GM19455 (cell line): ENCODE measurements at regions not wholly inside any gene's neighbourhood (a gene's known extent, or its start where the extent isn't known, plus 50 kb on each side); places are given as distances from the start of the nearest gene placed in this dataset.

Source experiments
- ATAC-seq: cut with Tn5 transposase; IDR thresholded peaks from one replicate; pipeline ENCODE4 v1.9.1; 2021; ENCODE audit not compliant: unreplicated experiment

DNA sequence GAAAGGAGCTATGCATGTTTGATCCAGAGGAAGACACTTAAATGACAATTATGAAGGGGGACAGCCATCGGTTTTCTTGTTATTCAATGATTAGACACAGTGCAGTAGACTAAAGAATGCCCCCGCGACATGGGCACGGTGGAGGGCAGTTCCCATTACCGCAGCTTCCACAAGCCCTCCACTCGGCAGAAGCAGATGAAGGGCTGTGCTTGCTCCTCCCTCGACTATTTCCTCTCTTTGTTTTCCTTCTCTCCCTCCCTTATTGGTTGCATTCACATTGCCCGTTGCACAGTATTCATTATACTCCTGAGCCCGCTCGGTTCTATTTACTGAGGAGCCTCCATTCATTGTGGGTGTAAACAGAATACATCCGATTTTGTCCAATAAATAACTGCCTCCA is 138.8 kb upstream of the RASSF8 start:
- ATAC-seq = no peak

DNA sequence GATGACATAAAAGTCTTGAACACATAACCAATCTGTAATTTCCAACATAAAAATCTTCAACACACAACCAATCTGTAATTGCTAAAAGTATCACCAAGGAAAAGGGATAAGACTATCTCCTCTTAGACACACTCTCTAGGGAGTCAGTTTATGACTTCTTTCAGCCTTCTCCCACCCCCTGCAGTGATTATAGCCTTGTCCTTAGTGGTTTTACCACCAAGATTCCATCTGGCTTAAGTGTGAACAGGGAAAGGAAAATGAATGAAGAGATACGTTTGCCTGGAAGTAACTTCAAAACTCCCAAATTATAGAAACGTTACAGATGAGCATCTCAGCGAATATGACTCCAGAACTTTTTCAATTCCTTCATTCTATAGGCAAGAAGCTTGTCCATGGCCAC is 136.2 kb upstream of the RASSF8 start:
- ATAC-seq = no peak

DNA sequence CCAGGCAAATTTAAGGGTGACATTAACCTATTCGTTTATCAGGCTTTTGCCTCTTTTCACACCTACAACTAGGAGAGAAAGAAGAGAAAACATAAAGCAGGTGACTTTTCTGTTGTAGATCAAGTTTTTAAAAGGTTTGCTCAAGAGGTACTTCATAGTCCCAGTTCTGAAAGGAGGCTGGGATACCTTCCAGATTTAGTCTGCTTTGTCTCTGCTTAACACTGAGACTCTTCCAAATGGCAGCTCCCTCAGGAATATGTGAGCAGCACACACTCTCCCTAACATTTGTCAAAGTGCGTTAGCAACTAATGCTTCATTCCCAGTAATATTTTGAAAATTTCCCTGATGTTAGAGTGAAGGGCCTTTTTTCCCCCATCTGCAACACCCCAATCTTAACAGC is 133.7 kb upstream of the RASSF8 start:
- no peak for ATAC-seq

DNA sequence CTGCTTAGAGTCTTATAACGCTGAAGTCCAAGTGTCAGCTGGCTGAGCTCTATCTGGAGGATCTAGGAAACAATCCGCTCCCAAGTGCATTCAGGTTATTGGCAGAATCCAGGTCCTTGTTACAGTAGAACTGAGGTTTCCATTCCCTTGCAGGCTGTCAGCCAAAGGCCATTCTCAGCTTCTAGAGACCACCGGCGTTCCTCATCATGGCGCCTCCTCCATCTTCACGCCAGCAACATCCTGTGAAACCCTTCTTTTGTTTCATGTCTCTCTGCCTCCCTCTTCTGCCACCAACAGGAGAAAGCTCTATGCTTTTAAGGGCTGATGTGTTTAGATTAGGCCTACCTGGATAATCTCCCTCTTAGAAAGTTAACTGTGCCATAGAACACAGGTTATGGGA is 133.0 kb upstream of the RASSF8 start:
- ATAC-seq = no peak

DNA sequence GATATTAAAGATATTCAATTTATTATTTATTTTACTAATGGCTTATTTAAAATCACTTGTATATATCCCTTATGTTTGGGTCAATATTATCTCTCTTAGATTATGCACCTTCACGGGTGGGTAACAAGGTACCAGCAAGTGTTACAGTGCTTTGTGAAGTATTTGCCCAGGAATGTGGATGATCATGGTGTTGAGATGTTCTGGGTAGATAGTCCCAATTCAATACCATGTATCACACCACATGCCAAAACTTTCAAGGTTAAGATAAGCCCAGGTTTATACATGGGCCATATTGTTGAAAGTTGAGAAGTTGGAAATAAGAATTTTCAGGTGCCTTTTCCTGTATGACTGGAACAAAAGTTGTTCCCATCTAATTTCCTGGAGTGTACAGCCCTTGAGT is 131.3 kb upstream of the RASSF8 start:
- no peak for ATAC-seq

DNA sequence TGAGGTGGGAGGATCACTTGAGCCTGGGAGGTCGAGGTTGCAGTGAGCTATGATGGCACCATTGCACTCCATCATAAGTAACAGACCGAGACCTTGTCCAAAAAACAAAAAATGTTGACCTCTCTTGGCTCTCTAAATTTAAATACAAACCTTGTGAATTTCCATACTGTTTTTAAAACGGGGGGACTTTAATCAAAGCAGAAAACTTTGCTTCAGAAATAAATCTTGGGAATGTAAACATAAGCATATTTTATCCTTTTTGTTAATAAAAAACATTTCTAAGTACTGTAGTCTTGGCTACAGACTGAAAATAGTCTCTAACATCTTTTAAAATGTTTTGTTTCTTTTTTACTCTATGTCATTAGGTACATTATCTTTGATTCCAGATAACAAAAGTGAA is 130.7 kb upstream of the RASSF8 start:
- ATAC-seq = no peak

DNA sequence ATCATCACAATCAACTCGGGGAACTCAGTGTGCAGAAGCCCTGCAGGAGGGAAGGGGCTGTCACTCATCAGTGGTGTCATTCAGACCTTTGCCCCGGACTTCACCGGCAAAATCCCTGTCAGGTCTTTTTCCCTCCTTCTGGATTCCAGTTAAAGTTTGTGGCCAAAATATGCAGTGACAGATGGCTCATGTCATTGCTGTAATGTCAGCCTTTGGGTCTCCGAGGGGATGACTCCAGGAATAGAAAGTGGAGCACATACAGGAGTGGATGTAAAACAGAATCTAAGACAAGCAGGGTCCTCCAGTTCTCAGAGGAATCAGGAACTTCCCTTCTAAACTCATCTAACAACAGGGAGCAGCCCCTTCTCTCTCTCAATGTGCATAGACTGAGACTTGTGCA is 130.3 kb upstream of the RASSF8 start:
- no peak for ATAC-seq

DNA sequence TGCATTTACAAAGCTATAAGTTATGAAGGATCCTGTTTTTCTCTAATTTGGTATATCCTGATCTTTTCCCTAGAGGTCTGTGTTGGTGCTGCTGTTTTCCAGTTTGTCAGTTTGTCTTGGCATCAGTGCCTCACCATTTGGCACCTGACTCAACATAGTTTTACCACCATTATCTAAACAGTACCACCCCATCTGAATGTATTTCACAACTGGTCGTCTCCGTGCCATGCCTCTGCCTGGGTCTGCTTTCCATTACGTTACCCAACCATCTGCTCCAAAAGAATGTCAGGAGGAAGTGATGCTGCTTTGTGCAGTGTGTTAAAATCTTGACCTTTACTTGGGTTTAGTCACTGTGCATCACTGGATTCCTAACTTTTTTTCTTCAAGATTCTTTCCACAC is 129.3 kb upstream of the RASSF8 start:
- ATAC-seq = no peak

DNA sequence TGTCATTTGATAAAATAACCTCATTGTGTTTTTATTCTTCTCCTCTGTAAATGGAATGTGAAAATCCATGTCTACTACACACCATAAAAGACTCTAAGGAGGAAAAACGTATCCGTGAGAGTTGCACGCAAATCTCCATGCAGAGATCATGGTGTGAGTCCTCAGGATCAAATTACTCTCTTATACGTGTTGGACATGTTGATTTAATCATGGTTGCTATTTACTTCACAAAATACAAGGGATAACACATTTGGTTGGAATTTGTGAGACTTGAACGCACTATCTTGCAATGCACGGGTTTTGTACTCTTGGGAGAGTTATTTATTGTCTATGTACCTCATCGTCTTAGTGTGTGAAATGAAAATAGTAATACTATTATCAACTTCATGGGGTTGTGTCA is 128.0 kb upstream of the RASSF8 start:
- no peak for ATAC-seq

DNA sequence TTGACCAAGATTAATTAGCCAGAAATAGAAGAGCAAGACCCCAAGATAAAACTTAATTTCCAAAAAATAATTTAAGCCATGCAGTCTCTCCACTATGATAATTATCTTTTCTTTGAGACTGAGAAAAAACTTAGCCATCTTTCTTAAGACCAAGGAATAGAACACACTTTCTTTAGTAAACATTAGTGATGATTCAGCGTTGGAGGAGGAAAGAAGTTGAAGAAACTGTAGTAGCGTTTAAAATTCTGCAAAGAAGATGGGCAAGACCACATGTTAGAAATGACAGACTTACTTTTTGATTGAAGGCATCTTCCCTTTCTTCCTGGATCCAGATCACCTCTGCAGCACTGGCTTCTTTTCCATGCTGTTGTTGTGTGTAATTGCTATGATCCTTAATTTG is 124.8 kb upstream of the RASSF8 start:
- ATAC-seq = no peak

DNA sequence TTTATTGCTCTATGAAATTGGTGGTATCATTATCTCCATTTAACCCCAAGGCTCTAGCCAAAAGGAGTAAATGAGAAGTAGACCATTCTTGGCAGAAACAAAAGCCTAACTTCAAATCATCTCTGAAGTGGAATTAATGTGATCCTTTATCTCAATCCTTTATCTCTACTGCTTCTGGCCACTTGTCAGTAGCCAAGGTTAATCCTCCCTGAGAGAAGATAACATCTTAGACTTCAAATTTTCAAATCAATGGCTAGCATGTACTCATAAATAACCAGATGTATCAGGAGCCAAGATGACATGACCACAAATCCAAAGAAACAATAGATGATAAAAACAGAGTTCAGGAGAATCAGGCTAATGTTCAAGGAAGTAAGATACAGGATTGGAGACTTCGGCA is 123.1 kb upstream of the RASSF8 start:
- no peak for ATAC-seq

DNA sequence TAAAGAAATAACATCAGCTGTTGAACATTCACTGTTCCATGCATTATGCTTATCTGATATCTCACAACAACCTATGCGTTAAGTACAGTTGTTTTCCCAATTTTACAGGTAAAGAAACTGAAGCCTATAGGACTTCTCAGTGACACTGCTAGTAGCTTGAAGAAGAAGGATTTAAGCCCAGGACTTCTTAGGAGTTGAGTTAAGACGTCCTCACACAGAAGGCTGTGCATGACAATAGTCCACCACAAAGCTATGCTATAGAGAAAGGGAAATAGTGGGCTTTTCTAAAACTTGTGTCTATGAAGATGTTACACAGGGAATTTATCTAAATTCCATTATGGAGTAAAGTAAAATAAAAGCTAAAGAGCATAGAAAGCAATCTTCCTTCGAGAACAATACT is 120.5 kb upstream of the RASSF8 start:
- no peak for ATAC-seq

DNA sequence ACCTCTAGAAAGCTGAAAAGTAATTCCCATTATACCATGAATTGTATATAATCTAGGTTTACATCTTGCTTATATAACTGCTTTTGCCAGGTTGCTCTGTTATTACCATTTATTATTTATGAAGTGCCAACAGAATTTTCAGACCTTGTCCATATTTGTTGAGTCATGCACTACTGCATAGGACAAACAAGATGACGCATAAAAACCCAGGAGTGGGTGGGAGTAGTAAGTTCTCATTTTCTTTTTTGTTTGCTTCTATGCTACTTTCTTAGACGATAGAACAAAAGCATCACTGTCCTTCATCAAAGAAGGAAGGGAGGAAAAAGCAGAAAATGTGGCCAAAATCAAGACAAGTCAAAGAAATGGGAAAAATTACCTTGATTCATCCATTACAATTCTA is 119.0 kb upstream of the RASSF8 start:
- ATAC-seq = no peak

DNA sequence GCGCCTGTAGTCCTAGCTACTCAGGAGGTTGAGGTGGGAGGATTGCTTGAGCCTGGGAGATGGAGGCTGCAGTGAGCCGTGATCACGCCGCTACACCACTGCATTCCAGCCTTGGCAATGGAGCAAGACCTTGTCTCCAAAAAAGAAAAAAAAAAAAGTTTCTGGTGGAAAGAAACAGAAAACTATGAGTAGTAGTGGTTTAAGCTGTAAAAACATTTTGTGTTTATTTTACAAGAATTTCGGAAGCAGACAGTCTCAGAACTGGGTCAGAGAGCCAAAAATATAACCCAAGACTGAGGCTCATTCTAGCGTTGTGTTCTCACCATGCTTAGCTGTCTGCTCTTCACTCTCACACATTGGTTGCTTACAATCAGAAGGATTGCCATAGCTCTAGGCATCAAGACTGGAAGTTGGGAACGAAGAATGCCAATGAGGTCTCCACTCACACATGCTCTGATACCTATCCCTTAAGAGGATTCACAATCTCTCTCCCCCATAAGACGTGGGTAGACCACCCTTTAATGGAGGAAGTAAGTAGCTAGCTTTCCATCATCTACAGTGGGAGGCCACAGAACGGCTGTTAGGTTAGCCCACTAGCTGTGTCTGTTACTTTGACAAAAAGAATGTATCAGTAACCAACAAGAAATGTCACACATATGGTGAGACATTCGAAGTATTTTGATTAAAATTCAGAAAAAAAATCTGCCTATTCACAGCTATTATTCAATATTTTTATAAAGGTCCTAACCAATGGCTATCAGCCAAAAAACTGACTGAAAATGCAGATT is 117.6 kb upstream of the RASSF8 start:
- ATAC-seq = no peak

DNA sequence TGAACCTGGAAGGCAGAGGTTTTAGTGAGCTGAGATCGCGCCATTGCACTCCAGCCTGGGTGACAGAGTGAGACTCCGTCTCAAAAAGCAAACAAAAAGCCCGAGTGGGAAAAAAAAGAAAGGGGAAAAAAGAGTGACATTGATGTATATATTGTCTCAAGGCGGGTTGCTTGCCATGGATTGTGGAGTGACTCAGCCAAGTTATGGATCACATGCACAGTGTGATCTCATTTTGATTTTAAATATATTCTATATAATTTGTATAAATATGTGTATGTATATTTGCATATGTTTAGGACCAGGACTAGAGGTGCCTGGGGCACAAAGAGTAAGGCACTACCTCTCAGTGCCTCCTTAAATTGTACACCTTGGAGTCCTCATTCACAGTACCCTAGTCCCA is 116.2 kb upstream of the RASSF8 start:
- no peak for ATAC-seq

DNA sequence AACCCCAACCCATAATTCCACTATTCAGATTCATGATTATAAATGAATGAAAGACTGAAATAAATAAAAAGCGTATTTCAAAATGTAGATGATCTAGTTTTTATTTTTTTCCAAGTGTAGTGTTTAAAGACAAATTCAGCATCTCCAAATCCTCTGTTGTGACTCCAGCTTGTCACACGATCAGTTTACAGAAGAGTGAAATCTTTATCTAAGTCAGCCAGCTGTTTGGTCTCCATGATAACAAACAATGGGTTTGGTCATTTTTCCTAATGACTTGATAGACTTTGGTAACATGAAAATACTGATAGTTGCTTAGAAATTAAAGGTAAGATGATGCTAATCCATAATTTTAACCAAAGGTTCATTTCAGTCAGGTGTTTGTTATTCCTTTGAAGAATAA is 114.5 kb upstream of the RASSF8 start:
- no peak for ATAC-seq

DNA sequence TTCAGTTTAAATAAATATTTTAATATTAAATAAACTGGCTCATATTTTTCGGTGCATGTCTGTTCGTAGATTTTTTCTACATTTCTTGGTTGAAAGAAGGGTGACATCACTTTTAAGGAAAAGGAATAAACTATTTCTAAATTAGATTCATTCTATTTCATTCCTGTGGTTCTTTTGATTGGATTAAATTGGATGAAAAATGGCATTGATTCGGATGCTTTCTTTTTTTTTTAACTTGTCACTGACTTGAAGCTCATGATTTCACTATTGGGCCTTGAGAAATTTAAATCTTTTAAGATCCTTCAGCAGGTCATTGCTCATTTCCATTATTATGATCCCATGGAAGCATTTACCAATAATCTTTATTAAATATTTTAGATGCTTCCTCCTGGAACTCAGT is 113.1 kb upstream of the RASSF8 start:
- no peak for ATAC-seq

DNA sequence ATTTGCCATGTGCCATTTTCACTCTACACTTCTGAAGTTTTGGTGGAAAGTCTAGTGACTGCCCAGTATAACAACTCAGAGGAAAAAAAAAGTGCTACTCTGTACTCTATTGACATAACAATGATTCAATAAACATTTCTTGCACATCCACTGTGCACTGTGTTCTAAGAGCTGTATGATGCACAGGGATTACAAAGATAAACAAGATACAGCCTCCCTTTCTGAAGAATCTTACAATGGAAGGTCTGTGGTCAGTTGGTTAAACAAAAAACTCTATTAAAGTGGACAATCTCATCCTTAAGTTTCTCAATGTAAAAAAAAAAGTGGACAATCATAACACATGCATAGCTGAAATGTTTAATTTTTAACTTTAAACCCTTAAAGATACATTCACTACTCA is 105.7 kb upstream of the RASSF8 start:
- no peak for ATAC-seq

DNA sequence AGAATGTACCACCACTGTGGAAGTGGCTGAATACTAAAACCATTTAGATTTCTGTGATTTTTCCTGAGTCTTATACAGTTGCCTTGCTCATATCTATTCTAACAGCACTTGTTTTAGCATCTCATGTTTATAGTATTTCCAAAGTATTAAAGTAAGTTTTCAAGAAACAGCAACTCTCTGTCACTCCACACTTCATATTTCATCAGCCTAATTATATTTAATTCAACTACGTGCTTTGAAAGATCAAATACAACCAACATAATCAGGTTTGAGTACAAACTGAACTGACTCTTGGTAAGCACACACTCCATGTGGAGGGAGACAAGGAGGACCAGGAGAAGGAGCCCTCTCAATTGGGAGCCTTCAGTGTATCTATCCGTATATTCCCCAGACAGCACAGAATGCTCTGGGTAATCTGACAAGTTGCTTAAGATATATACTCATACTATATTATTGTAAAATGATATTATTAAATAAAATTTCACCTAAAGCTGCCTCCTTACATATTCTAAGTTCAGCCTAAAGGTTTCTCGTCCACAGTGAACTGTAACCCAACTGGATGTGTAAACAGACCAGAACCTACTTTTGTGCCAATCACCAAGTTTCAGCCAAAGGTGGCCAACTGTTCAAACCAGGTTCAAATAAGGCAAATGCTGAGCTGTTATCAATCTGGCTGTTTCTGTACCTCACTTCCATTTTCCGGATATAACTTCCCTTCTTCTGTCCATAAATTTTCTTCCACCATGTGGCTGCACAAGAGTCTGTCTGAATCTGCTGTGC is 105.0 kb upstream of the RASSF8 start:
- ATAC-seq = no peak

DNA sequence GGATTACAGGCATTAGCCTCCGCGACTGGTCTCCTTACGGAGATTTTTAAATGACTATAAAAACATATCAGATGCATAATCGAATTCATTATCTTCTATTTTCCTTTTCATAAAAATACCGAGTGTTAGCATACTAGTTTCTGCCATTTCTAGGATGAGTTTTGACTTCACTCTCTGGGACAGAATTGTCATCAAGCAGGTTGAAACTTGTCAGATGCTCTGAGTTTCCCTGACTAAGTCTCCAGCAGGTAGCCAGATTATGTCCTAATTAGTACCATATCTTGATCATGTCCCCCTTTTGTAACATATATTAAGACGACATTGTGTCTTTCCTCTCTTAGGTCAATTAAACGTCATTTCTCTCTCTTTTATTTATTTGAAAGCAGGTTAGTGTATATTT is 103.5 kb upstream of the RASSF8 start:
- ATAC-seq = no peak

DNA sequence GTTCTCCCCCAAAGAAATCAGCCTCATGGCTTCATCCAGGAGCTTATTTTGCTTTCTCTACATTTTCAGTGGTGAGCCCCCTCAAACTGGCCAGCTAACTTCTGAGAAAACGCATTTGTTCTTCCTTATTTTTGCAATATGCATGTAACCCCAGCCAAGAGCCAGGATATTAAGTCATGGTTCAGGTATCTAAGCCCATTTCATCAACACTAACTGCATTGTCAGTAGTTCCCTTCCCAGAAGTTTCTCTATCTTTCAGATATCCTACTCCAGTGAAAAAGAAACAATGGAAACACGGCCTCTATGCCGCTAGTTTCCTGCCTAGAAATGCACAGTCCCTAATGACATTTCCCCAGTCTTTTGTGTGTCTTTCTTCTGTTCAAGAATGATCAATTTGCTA is 102.8 kb upstream of the RASSF8 start:
- ATAC-seq = no peak

DNA sequence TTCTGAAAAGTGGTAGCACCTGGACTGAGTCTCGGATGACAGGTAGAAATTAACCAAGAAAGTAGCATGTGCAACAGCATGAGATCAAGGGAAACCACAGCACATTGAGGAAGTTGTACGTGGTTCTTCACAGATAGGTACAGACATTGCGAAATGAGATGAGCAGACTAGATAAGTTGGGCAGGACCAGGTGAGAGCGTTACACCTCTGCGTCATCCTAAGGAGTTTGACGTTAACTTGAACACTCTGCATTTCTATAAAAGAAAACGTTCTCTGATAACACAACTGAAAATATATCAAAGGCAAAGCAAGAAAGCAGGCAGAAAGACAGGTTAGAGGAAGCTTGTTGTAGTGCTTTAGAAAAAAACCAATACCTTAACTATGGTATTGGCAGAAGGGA is 98.5 kb upstream of the RASSF8 start:
- no peak for ATAC-seq

DNA sequence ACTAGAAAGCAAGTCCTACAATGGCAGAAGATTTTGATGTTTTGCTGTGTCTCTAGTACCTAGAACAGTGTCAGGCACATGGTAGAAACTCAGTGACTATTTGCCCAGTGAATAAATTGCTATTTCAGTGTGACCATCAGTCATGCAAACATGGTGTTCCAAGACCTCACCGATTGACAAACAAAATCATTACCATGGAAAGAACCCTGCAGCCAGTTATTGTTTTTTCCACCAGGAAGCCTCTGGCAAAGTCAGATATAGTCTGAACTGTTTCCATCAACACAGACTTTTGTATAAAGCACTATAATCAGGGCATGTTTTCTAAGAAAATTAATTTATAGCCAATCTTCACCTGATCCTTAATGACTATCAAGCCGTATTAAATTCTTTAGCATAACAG is 97.3 kb upstream of the RASSF8 start:
- no peak for ATAC-seq
